MCF 10A (cell line): ENCODE measurements at regions not wholly inside any gene's neighbourhood (a gene's known extent, or its start where the extent isn't known, plus 50 kb on each side); places are given as distances from the start of the nearest gene placed in this dataset.

Experiments used
- BruUV-seq: library from RNA; stranded (reverse); fragments of 400-500 nt; replicated peaks from 2 replicates; lab custom pipeline; 2021; lab: Mats Ljungman, UMichigan
- CTCF ChIA-PET: fragments of 300-600 bp; sonication (Branson Sonifier 250); formaldehyde crosslinking; extraction: SDS; loops from one replicate; lab custom pipeline; 2021; ENCODE audit warnings: antibody characterized with exemption, inconsistent platforms; lab: Yijun Ruan, JAX
- POLR2A ChIA-PET: fragments of 300-600, 350-650 bp; sonication (Branson Sonifier 250); formaldehyde crosslinking; extraction: SDS; loops from one replicate; lab custom pipeline; 2020; ENCODE audit warnings: antibody characterized with exemption, inconsistent platforms; lab: Yijun Ruan, JAX
- DNase-seq: peaks from one replicate; pipeline ENCODE4 v3.0.0-alpha.2; 2018; ENCODE audit not compliant: unreplicated experiment
- H3K27ac Mint-ChIP-seq: one replicate; pipeline ENCODE4 v1.8.0; 2022; ENCODE audit warnings: mild to moderate bottlenecking, low read depth, mixed read lengths; ENCODE audit not compliant: unreplicated experiment
- H3K27me3 Mint-ChIP-seq: one replicate; pipeline ENCODE4 v1.8.0; 2022; ENCODE audit warnings: mixed read lengths; ENCODE audit not compliant: insufficient read depth, unreplicated experiment
- H3K36me3 Mint-ChIP-seq: one replicate; pipeline ENCODE4 v1.8.0; 2022; ENCODE audit warnings: mild to moderate bottlenecking, moderate library complexity, mixed read lengths; ENCODE audit not compliant: insufficient read depth, unreplicated experiment
- H3K4me1 Mint-ChIP-seq: one replicate; pipeline ENCODE4 v1.8.0; 2022; ENCODE audit warnings: mixed read lengths; ENCODE audit not compliant: insufficient read depth, unreplicated experiment
- H3K4me3 Mint-ChIP-seq: one replicate; pipeline ENCODE4 v1.8.0; 2022; ENCODE audit warnings: mild to moderate bottlenecking, moderate library complexity, mixed read lengths; ENCODE audit not compliant: unreplicated experiment
- H3K9me3 Mint-ChIP-seq: one replicate; pipeline ENCODE4 v1.8.0; 2022; ENCODE audit warnings: mixed read lengths; ENCODE audit not compliant: unreplicated experiment
- intact Hi-C: fragments of 100-400 bp; cut with micrococcal nuclease; formaldehyde crosslinking; loops from 2 replicates; pipeline ENCODE4 v1.14.1; 2022
- TF ChIP-seq, protein P1 (sequence below): fragments of 200-600 bp; IDR thresholded peaks from one replicate; pipeline ENCODE4 v1.8.0; 2022; ENCODE audit warnings: antibody characterized with exemption, mild to moderate bottlenecking; ENCODE audit not compliant: unreplicated experiment

DNA sequence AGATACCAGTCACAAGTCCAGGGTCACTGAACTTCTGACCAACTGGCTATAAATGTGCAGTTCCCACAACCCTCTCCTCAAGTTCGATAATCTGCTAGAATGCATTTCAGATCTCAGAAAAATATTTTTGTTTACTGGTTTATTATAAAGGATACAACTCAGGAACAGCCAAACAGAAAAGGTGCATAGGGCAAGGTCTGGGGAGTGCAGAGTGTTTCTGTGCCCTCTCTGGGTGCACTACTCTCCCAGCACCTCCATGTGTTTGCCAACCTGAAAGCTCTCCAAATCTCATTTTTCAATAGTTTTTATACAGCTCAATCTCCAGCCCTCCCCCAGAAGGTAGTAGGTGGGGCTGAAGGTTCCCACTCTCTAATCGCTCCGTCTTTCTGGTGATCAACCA lies 85.2 kb downstream of the SKA1 start:
- intact Hi-C loops, result no loop called here
- CTCF ChIA-PET, result interaction anchor here (0.6 kb wide), 1 partner anchor 20 kb away, joined by 3 read pairs; no protein-coding TSS in a partner anchor
- no peak overlapping the region for H3K27ac Mint-ChIP-seq
- DNase-seq, result no peak
- peaks cover 4% of the 10 kb centered on the region for H3K4me1 Mint-ChIP-seq
- H3K9me3 Mint-ChIP-seq, result no peaks in the 10 kb centered on the region
- BruUV-seq, result no TSS peak
- POLR2A ChIA-PET, result no interaction called here
- no peaks in the 10 kb centered on the region for H3K27me3 Mint-ChIP-seq
- TF ChIP-seq, protein P1, sequence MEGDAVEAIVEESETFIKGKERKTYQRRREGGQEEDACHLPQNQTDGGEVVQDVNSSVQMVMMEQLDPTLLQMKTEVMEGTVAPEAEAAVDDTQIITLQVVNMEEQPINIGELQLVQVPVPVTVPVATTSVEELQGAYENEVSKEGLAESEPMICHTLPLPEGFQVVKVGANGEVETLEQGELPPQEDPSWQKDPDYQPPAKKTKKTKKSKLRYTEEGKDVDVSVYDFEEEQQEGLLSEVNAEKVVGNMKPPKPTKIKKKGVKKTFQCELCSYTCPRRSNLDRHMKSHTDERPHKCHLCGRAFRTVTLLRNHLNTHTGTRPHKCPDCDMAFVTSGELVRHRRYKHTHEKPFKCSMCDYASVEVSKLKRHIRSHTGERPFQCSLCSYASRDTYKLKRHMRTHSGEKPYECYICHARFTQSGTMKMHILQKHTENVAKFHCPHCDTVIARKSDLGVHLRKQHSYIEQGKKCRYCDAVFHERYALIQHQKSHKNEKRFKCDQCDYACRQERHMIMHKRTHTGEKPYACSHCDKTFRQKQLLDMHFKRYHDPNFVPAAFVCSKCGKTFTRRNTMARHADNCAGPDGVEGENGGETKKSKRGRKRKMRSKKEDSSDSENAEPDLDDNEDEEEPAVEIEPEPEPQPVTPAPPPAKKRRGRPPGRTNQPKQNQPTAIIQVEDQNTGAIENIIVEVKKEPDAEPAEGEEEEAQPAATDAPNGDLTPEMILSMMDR, result no peak
- H3K4me3 Mint-ChIP-seq, result no peak overlapping the region
- no peaks in the 10 kb centered on the region for H3K36me3 Mint-ChIP-seq

DNA sequence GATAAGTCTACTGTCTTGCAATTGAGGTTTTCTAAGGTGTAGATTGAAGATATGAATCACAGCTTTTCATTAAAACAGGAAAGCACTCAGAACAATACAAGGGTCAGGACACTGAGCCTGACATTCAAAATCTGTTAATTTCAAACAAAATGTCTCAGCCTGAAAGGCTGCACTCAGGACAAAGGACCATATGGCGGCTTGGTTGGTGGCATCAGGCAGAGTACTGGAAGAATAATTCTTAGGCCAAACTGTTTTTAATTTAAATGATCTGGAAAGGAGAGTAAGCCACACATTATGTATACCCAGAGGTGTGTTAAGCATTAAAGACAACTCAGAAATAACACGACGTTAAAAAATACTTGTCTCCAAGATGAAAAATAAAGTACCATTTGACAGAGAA lies 85.9 kb downstream of the SKA1 start:
- intact Hi-C loops, result no loop called here
- H3K9me3 Mint-ChIP-seq, result no peaks in the 10 kb centered on the region
- no peak overlapping the region for H3K4me3 Mint-ChIP-seq
- no peak overlapping the region for H3K27ac Mint-ChIP-seq
- peaks cover 9% of the 10 kb centered on the region for H3K4me1 Mint-ChIP-seq
- ChIA-PET POLR2A (no interaction called here), CTCF (no interaction called here)
- H3K27me3 Mint-ChIP-seq, result no peaks in the 10 kb centered on the region
- H3K36me3 Mint-ChIP-seq, result no peaks in the 10 kb centered on the region
- TF ChIP-seq, protein P1, result no peak
- BruUV-seq, result no TSS peak
- DNase-seq, result no peak

DNA sequence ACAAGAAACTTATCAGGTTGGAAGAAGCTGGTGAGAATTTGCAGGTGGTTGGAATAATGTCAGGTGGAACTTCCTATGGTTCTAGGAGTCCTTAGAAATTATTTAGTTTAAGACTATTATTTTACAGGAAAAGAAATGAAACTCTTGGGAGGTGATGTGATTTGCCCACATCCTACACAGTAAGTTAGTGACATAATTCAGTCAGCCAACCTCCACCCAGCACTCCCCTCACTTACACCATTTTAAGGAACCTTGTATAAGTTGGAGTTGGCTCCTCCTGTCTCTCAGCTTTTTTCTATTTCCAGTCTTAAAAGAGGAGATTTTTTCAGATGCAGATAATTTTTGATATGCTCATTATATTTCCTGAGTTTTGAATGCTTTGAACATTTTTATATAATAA lies 86.4 kb downstream of the SKA1 start:
- Mint-ChIP-seq H3K27ac (no peak overlapping the region), H3K9me3 (no peaks in the 10 kb centered on the region), H3K4me1 (peaks cover 12% of the 10 kb centered on the region), H3K4me3 (no peak overlapping the region), H3K36me3 (no peaks in the 10 kb centered on the region), H3K27me3 (no peaks in the 10 kb centered on the region)
- TF ChIP-seq, protein P1, result no peak
- intact Hi-C loops, result no loop called here
- BruUV-seq, result no TSS peak
- ChIA-PET POLR2A (no interaction called here), CTCF (no interaction called here)
- DNase-seq, result no peak

DNA sequence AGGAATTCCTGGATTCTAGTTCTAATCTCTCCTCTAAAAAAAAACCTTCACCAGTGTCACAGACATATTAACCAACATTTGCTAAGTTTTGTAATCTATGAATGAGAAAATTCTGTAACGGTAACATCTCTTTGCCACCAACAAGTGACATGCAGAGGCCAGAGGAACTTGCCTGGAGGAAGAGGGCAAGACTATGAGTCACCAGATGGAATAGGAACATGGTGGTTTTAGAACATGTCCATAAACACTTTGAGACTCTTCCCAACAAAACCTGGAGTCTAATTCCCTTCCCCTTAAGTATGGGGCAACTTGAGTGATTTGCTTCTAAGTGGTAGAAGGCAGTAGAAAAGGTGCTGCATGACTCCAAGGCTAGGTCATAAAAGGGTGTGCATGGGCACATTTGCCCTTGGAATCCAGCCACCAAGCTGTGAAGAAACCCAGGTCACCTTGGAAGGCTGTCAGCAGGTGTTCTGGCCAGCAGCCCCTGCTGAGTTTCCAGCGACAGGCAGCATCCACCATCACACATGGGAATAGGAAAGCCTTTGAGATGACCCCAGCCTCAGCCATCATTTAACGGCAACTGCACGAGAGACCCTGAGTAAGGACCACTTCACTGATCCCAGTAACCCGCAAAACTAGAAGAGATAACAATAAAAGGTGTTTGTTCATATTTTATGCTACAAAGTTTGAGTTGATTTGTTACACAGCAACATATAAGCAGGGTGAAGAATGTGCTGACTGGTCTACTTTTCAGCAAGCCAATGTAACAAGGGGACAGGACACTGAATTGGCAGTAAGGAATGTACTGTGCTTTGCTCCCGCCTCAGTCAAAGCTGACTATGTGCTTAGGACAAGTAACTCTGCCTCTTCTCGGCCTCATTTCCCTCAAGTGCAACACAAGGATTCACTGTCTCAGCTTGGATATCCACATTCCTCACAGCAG lies 90.6 kb downstream of the SKA1 start:
- Mint-ChIP-seq H3K27me3 (no peaks in the 10 kb centered on the region), H3K27ac (peak overlapping the region; percentile 49), H3K4me1 (peaks cover 27% of the 10 kb centered on the region), H3K4me3 (no peak overlapping the region), H3K36me3 (no peaks in the 10 kb centered on the region), H3K9me3 (no peaks in the 10 kb centered on the region)
- no TSS peak for BruUV-seq
- CTCF ChIA-PET, result interaction anchor here (1.0 kb wide), 1 partner anchor 10 kb away, joined by 3 read pairs; no protein-coding TSS in a partner anchor
- TF ChIP-seq, protein P1, result no peak
- POLR2A ChIA-PET, result interaction anchor here (0.6 to 1.9 kb wide), 3 partner anchors 11 to 768 kb away, joined by 3 to 4 read pairs (median 3); no protein-coding TSS in a partner anchor
- DNase-seq, result peak; percentile 39
- intact Hi-C loops, result no loop called here
